ENCODE measurements at regions not wholly inside any gene's neighbourhood (a gene's known extent, or its start where the extent isn't known, plus 50 kb on each side); places are given as distances from the start of the nearest gene placed in this dataset.
A peak's percentile ranks its signal among the peaks of the same experiment; 100 is the strongest.

DNA sequence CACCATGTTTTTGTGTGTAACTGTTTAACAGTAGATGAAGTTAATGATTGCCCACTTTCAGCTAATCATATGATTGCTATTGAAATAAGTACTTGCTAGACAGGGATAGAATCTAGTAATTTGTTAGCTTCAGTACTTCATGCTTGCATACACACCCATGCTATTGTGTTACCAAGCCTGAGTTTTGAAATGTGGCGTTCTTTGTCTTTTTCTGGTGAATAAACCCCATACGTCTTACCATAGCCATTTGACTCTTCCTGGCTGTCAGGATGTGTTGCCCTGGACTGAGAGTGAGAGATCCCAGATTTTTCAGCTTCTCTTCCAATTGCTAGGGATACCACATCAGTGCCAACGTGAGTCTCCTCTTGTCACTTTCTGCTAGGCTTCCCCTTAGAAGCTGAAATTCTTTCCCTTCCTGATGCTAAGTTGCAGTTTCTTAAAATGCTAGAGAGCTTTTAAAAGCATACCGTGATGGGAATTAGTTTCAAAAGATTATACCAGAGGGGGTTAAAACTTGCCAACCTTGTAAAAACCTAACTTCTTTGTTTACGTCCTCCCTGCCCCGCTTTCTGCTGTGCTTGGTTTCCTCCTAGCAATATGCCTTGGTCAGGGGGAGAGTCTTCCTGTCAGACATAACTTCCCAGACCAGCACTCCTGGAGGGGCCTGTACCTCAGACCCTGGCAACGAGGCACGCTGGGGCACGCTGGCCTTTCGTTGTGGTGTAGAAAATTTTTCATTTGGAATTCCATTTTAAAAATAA, 62.9 kb upstream of the ULK4 start:
- DNase-seq (ENCODE audit: low spot score): no peak
- TF ChIP-seq MAX (IDR thresholded peaks at IDR 0.05) (no peak), TAF1 (conservative IDR thresholded peaks at IDR 0.05) (no peak), RAD21 (IDR thresholded peaks at IDR 0.05) (no peak), RXRA (IDR thresholded peaks at IDR 0.05) (no peak)
- TF ChIP-seq, protein P1, sequence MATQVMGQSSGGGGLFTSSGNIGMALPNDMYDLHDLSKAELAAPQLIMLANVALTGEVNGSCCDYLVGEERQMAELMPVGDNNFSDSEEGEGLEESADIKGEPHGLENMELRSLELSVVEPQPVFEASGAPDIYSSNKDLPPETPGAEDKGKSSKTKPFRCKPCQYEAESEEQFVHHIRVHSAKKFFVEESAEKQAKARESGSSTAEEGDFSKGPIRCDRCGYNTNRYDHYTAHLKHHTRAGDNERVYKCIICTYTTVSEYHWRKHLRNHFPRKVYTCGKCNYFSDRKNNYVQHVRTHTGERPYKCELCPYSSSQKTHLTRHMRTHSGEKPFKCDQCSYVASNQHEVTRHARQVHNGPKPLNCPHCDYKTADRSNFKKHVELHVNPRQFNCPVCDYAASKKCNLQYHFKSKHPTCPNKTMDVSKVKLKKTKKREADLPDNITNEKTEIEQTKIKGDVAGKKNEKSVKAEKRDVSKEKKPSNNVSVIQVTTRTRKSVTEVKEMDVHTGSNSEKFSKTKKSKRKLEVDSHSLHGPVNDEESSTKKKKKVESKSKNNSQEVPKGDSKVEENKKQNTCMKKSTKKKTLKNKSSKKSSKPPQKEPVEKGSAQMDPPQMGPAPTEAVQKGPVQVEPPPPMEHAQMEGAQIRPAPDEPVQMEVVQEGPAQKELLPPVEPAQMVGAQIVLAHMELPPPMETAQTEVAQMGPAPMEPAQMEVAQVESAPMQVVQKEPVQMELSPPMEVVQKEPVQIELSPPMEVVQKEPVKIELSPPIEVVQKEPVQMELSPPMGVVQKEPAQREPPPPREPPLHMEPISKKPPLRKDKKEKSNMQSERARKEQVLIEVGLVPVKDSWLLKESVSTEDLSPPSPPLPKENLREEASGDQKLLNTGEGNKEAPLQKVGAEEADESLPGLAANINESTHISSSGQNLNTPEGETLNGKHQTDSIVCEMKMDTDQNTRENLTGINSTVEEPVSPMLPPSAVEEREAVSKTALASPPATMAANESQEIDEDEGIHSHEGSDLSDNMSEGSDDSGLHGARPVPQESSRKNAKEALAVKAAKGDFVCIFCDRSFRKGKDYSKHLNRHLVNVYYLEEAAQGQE (IDR thresholded peaks at IDR 0.05): peak; percentile 16
- Histone ChIP-seq H3K36me3 (ENCODE audit: control insufficient read depth in 4 of 4, insufficient read depth in 3 of 4, low read depth in 1 of 4, low read length in 3 of 4) (no peaks in the 10 kb centered on the region), H3K9ac (ENCODE audit: low read depth in 1 of 2, low read length in 2 of 2) (peak overlapping the region in 1 of 2 donors; percentile 56), H3K27me3 (ENCODE audit: control insufficient read depth in 4 of 4, insufficient read depth in 4 of 4, low read length in 3 of 4) (no peaks in the 10 kb centered on the region), H3K27ac (ENCODE audit: low read depth in 1 of 2, low read length in 2 of 2) (peak overlapping the region; percentile 57 to 86), H3K4me1 (ENCODE audit: control insufficient read depth in 4 of 4, insufficient read depth in 4 of 4, low read length in 3 of 4) (peaks cover 5 to 43% (median 35%) of the 10 kb centered on the region in 4 donors), H3K9me3 (ENCODE audit: control insufficient read depth in 4 of 4, low read length in 3 of 4) (no peaks in the 10 kb centered on the region), H3K4me3 (ENCODE audit: low read depth in 1 of 3, low read length in 3 of 3) (no peak overlapping the region)
- 45% methylated on average over 10 of the region's 10 CpGs for WGBS

- WGBS: 96% methylated on average over 8 of the region's 8 CpGs
- Histone ChIP-seq H3K9ac (ENCODE audit: low read depth in 1 of 2, low read length in 2 of 2) (no peak overlapping the region), H3K27ac (ENCODE audit: low read depth in 1 of 2, low read length in 2 of 2) (no peak overlapping the region), H3K4me1 (ENCODE audit: control insufficient read depth in 4 of 4, insufficient read depth in 4 of 4, low read length in 3 of 4) (peaks cover 8 to 56% (median 44%) of the 10 kb centered on the region in 4 donors), H3K36me3 (ENCODE audit: control insufficient read depth in 4 of 4, insufficient read depth in 3 of 4, low read depth in 1 of 4, low read length in 3 of 4) (no peaks in the 10 kb centered on the region), H3K4me3 (ENCODE audit: low read depth in 1 of 3, low read length in 3 of 3) (no peak overlapping the region), H3K27me3 (ENCODE audit: control insufficient read depth in 4 of 4, insufficient read depth in 4 of 4, low read length in 3 of 4) (no peaks in the 10 kb centered on the region), H3K9me3 (ENCODE audit: control insufficient read depth in 4 of 4, low read length in 3 of 4) (no peaks in the 10 kb centered on the region)
- TF ChIP-seq, protein P2, sequence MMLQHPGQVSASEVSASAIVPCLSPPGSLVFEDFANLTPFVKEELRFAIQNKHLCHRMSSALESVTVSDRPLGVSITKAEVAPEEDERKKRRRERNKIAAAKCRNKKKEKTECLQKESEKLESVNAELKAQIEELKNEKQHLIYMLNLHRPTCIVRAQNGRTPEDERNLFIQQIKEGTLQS (IDR thresholded peaks at IDR 0.05): no peak
- TF ChIP-seq, protein P1 (IDR thresholded peaks at IDR 0.05): no peak
- no peak for TF ChIP-seq HNF4G (IDR thresholded peaks at IDR 0.05)
- TF ChIP-seq JUND (IDR thresholded peaks at IDR 0.05): no peak
- TF ChIP-seq, protein P3, sequence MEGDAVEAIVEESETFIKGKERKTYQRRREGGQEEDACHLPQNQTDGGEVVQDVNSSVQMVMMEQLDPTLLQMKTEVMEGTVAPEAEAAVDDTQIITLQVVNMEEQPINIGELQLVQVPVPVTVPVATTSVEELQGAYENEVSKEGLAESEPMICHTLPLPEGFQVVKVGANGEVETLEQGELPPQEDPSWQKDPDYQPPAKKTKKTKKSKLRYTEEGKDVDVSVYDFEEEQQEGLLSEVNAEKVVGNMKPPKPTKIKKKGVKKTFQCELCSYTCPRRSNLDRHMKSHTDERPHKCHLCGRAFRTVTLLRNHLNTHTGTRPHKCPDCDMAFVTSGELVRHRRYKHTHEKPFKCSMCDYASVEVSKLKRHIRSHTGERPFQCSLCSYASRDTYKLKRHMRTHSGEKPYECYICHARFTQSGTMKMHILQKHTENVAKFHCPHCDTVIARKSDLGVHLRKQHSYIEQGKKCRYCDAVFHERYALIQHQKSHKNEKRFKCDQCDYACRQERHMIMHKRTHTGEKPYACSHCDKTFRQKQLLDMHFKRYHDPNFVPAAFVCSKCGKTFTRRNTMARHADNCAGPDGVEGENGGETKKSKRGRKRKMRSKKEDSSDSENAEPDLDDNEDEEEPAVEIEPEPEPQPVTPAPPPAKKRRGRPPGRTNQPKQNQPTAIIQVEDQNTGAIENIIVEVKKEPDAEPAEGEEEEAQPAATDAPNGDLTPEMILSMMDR (IDR thresholded peaks at IDR 0.05; ENCODE audit: low read depth, low read length, missing input control): no peak
- TF ChIP-seq, protein P4, sequence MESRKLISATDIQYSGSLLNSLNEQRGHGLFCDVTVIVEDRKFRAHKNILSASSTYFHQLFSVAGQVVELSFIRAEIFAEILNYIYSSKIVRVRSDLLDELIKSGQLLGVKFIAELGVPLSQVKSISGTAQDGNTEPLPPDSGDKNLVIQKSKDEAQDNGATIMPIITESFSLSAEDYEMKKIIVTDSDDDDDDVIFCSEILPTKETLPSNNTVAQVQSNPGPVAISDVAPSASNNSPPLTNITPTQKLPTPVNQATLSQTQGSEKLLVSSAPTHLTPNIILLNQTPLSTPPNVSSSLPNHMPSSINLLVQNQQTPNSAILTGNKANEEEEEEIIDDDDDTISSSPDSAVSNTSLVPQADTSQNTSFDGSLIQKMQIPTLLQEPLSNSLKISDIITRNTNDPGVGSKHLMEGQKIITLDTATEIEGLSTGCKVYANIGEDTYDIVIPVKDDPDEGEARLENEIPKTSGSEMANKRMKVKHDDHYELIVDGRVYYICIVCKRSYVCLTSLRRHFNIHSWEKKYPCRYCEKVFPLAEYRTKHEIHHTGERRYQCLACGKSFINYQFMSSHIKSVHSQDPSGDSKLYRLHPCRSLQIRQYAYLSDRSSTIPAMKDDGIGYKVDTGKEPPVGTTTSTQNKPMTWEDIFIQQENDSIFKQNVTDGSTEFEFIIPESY (IDR thresholded peaks at IDR 0.05): no peak
- TF ChIP-seq HNF4A (conservative IDR thresholded peaks at IDR 0.05): no peak
- TF ChIP-seq FOXA1 (IDR thresholded peaks at IDR 0.05): no peak
- TF ChIP-seq TAF1 (conservative IDR thresholded peaks at IDR 0.05): no peak
- no peak for TF ChIP-seq FOXA2 (IDR thresholded peaks at IDR 0.05)
- TF ChIP-seq RAD21 (IDR thresholded peaks at IDR 0.05): no peak
- TF ChIP-seq EGR1 (IDR thresholded peaks at IDR 0.05; ENCODE audit: low read depth in 2 of 2): no peak
- TF ChIP-seq RXRA (IDR thresholded peaks at IDR 0.05): no peak
- TF ChIP-seq NR2F2 (IDR thresholded peaks at IDR 0.05): no peak
- no peak for TF ChIP-seq SP1 (IDR thresholded peaks at IDR 0.05)
- no peak for TF ChIP-seq MAX (IDR thresholded peaks at IDR 0.05)
- TF ChIP-seq YY1 (IDR thresholded peaks at IDR 0.05): no peak
- no peak for TF ChIP-seq GABPA (IDR thresholded peaks at IDR 0.05 in 1 of 2, conservative IDR thresholded peaks at IDR 0.05 in 1 of 2)
- no peak for DNase-seq (ENCODE audit: low spot score)
Observed at GRCh38 chr3:42023380-42023779, 61.5 kb upstream of the ULK4 start.

All from liver (tissue), 8 donors.